ENCODE measurements at regions not wholly inside any gene's neighbourhood (a gene's known extent, or its start where the extent isn't known, plus 50 kb on each side); places are given as distances from the start of the nearest gene placed in this dataset.
"Not testable (repeated sequence)": the region's sequence is repeated elsewhere in the genome, so short reads cannot be mapped to it uniquely, and the experiment has no call there.

DNA sequence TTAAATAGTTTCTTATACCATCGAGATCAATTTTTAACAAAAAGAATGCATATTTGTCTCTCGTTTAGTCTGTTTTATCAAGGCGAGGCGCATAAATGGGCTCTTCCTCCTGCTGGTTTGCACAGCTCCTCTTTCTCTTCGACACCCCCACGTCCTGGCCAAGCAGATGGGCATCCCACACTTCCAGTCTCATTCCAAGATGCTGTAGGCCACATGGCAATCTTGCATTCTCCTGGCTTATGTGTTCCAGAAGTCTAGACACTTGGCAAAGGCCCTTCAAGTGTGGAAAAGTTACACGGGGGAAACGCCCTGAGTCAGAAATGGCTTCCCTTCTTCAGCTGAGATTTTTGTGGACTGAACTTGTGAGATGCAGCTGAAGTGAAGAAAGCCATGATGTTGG lies 447.1 kb downstream of the QKI start:
- no peaks in the 10 kb centered on the region for H3K9me3 ChIP-seq (ENCODE audit: control insufficient read depth, low read length)
- no peak overlapping the region for H3K27ac ChIP-seq (ENCODE audit: low read depth, low read length, severe bottlenecking)
- H3K36me3 ChIP-seq (ENCODE audit: control insufficient read depth, insufficient read depth, low read length), result no peaks in the 10 kb centered on the region
- H3K4me3 ChIP-seq (ENCODE audit: extremely low read depth, insufficient read depth, low read length, poor library complexity, severe bottlenecking), result no peak overlapping the region
- peaks cover 2% of the 10 kb centered on the region for H3K4me1 ChIP-seq (ENCODE audit: control insufficient read depth, insufficient read depth, low read length, poor library complexity, severe bottlenecking)
- 96 to 97% methylated on average over 8 of the region's 8 CpGs for WGBS, 2 experiments (ENCODE audit: insufficient coverage in 2 of 2)

- peaks cover 2% of the 10 kb centered on the region for H3K4me1 ChIP-seq (ENCODE audit: control insufficient read depth, insufficient read depth, low read length, poor library complexity, severe bottlenecking)
- H3K9me3 ChIP-seq (ENCODE audit: control insufficient read depth, low read length), result no peaks in the 10 kb centered on the region
- WGBS, 2 experiments (ENCODE audit: insufficient coverage in 2 of 2), result 69 to 73% methylated on average over 7 to 10 of the region's 12 CpGs
- H3K36me3 ChIP-seq (ENCODE audit: control insufficient read depth, insufficient read depth, low read length), result no peaks in the 10 kb centered on the region
- H3K4me3 ChIP-seq (ENCODE audit: extremely low read depth, insufficient read depth, low read length, poor library complexity, severe bottlenecking), result no peak overlapping the region
- H3K27ac ChIP-seq (ENCODE audit: low read depth, low read length, severe bottlenecking), result peak overlapping the region; percentile 60
Measured at GRCh38 chr6:163860287-163861081, 446.0 kb downstream of the QKI start.

GRCh38 chr6:163858870-163859269 lies 444.4 kb downstream of the QKI start:
- H3K4me3 ChIP-seq (ENCODE audit: extremely low read depth, insufficient read depth, low read length, poor library complexity, severe bottlenecking); H3K27ac ChIP-seq (ENCODE audit: low read depth, low read length, severe bottlenecking); H3K4me1 ChIP-seq (ENCODE audit: control insufficient read depth, insufficient read depth, low read length, poor library complexity, severe bottlenecking); H3K36me3 ChIP-seq (ENCODE audit: control insufficient read depth, insufficient read depth, low read length); H3K9me3 ChIP-seq (ENCODE audit: control insufficient read depth, low read length): not testable (repeated sequence)
- 93 to 96% methylated on average over 3 of the region's 5 CpGs for WGBS, 2 experiments (ENCODE audit: insufficient coverage in 2 of 2)

DNA sequence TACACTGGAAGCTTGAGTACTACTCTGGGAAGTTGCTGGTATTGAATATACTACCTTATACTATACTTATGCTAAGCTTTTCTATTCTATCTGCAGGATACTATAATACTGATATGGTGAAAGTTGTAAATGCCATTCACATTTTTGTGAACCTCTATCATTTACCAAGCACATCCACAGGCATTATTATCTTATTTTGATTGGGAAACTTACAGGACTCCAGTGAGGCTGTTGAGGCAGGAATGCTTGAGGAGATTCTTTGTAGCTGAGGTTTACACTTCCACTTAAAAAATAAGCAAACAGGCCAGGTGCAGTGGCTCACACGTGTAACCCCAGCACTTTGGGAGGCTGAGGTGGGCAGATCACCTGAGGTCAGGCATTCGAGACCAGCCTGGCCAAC lies 442.9 kb downstream of the QKI start:
- no peaks in the 10 kb centered on the region for H3K36me3 ChIP-seq (ENCODE audit: control insufficient read depth, insufficient read depth, low read length)
- peaks cover 2% of the 10 kb centered on the region for H3K4me1 ChIP-seq (ENCODE audit: control insufficient read depth, insufficient read depth, low read length, poor library complexity, severe bottlenecking)
- 80 to 100% methylated on average over 1 to 2 of the region's 2 CpGs for WGBS, 2 experiments (ENCODE audit: insufficient coverage in 2 of 2)
- no peak overlapping the region for H3K4me3 ChIP-seq (ENCODE audit: extremely low read depth, insufficient read depth, low read length, poor library complexity, severe bottlenecking)
- no peaks in the 10 kb centered on the region for H3K9me3 ChIP-seq (ENCODE audit: control insufficient read depth, low read length)
- H3K27ac ChIP-seq (ENCODE audit: low read depth, low read length, severe bottlenecking), result no peak overlapping the region

DNA sequence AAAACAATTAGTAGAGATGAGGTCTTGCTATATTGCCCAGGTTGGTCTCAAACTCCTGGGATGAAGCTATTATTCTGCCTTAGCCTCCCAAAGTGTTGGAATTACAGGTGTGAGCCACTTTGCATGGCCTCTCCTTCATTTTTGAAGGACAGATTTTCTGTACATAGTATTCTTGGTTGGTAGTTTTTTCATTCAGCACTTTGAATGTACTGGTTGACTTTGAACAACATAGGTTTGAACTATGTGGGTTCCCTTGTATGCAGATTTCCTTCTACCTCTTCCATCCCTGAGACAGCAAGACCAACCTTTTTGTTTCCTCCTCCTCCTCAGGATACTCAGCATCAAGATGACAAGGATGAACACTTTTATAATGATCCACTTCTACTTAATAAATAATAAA lies 436.4 kb downstream of the QKI start:
- H3K4me3 ChIP-seq (ENCODE audit: extremely low read depth, insufficient read depth, low read length, poor library complexity, severe bottlenecking), result no peak overlapping the region
- peaks cover 14% of the 10 kb centered on the region for H3K9me3 ChIP-seq (ENCODE audit: control insufficient read depth, low read length)
- no peaks in the 10 kb centered on the region for H3K4me1 ChIP-seq (ENCODE audit: control insufficient read depth, insufficient read depth, low read length, poor library complexity, severe bottlenecking)
- no peaks in the 10 kb centered on the region for H3K36me3 ChIP-seq (ENCODE audit: control insufficient read depth, insufficient read depth, low read length)
- H3K27ac ChIP-seq (ENCODE audit: low read depth, low read length, severe bottlenecking), result no peak overlapping the region

DNA sequence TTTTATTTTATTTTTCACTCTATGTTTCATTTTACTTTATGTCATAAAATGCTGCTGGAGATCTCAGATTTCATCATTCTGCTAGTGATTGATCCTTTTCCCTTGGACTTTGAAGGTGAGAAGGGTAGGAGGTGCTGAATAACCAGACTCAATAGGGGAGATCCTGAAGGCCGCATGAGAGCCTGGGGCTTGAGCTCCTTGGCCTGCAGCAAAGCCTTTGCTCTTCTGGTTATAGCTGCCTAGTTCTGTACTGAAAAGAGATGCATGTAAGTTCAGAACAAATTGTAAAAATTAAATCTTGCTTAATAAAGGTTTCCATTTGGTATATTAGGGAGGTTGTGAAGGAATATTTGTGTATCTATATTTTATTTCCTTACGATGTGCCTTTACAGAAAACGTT lies 430.2 kb downstream of the QKI start:
- Histone ChIP-seq H3K9me3 (ENCODE audit: control insufficient read depth, low read length) (peaks cover 9% of the 10 kb centered on the region), H3K4me1 (ENCODE audit: control insufficient read depth, insufficient read depth, low read length, poor library complexity, severe bottlenecking) (no peaks in the 10 kb centered on the region), H3K27ac (ENCODE audit: low read depth, low read length, severe bottlenecking) (no peak overlapping the region), H3K36me3 (ENCODE audit: control insufficient read depth, insufficient read depth, low read length) (no peaks in the 10 kb centered on the region), H3K4me3 (ENCODE audit: extremely low read depth, insufficient read depth, low read length, poor library complexity, severe bottlenecking) (no peak overlapping the region)
- 64% methylated on average over 3 of the region's 3 CpGs; no CpG with 5 or more reads in 1 of the 2 experiments for WGBS, 2 experiments (ENCODE audit: insufficient coverage in 2 of 2)

DNA sequence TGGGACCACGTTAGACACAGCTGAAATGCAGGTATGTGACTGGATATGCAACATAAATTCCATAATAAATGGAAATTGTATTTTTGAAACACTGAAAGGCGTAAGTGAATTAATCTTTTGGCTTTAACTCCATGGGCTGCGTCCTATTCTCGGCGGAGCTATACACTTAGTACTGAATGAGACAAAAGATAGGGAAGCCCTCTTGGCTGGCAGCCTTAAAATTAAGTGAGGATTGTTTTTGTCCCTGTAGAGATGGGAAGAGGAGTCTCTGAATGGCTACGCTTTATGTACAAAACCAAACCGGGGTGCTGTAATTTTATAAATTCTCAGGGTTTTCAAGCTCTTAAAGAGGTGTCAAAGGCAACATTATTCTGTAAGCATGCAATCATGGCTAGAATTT lies 429.8 kb downstream of the QKI start:
- Histone ChIP-seq H3K4me3 (ENCODE audit: extremely low read depth, insufficient read depth, low read length, poor library complexity, severe bottlenecking) (no peak overlapping the region), H3K9me3 (ENCODE audit: control insufficient read depth, low read length) (peaks cover 9% of the 10 kb centered on the region), H3K4me1 (ENCODE audit: control insufficient read depth, insufficient read depth, low read length, poor library complexity, severe bottlenecking) (no peaks in the 10 kb centered on the region), H3K27ac (ENCODE audit: low read depth, low read length, severe bottlenecking) (no peak overlapping the region), H3K36me3 (ENCODE audit: control insufficient read depth, insufficient read depth, low read length) (no peaks in the 10 kb centered on the region)
- 99 to 100% methylated on average over 4 to 7 of the region's 7 CpGs for WGBS, 2 experiments (ENCODE audit: insufficient coverage in 2 of 2)

DNA sequence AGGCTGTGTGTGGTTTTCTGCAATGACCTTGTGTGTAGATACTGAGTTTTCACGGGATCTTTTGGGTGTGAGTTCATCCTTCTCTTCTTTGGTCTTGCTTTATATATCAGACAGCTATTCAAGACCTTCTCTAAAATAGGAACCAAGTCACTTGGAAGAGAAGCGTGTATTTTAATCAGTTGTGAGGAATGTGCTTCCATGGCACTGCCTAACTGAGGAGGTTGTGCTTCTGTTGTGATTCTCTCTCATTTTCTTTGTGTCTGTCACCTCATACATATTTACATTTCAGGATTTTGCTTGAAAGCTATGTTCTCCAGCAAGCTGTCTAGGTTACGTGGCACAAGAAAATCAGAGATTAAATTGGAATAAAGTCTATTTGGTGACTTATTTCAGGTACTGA lies 428.7 kb downstream of the QKI start:
- H3K4me3 ChIP-seq (ENCODE audit: extremely low read depth, insufficient read depth, low read length, poor library complexity, severe bottlenecking), result no peak overlapping the region
- no peaks in the 10 kb centered on the region for H3K36me3 ChIP-seq (ENCODE audit: control insufficient read depth, insufficient read depth, low read length)
- no peak overlapping the region for H3K27ac ChIP-seq (ENCODE audit: low read depth, low read length, severe bottlenecking)
- no CpG with 5 or more reads among the region's 3 CpGs for WGBS, 2 experiments (ENCODE audit: insufficient coverage in 2 of 2)
- H3K4me1 ChIP-seq (ENCODE audit: control insufficient read depth, insufficient read depth, low read length, poor library complexity, severe bottlenecking), result no peaks in the 10 kb centered on the region
- peaks cover 9% of the 10 kb centered on the region for H3K9me3 ChIP-seq (ENCODE audit: control insufficient read depth, low read length)

DNA sequence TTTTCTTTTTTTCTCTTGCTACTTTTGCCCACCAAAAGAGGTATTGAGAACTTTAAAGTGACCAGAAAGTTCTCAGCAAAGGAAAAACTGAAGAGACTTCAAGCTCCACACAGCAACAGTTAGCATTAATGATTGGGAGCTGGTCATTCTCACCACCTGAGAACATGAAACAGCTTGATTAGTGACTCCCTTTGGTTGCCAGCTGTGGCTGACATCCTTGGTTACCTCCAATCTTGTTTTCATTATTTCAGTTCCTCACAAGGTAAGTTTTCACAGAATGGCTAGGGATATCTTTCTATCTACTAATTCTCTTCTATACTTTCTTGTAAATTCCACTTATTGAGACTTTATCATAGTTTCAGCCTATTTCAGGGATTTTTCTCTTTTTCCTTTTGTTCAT lies 427.9 kb downstream of the QKI start:
- Histone ChIP-seq H3K27ac (ENCODE audit: low read depth, low read length, severe bottlenecking) (no peak overlapping the region), H3K4me3 (ENCODE audit: extremely low read depth, insufficient read depth, low read length, poor library complexity, severe bottlenecking) (no peak overlapping the region), H3K9me3 (ENCODE audit: control insufficient read depth, low read length) (peaks cover 9% of the 10 kb centered on the region), H3K4me1 (ENCODE audit: control insufficient read depth, insufficient read depth, low read length, poor library complexity, severe bottlenecking) (no peaks in the 10 kb centered on the region), H3K36me3 (ENCODE audit: control insufficient read depth, insufficient read depth, low read length) (no peaks in the 10 kb centered on the region)

DNA sequence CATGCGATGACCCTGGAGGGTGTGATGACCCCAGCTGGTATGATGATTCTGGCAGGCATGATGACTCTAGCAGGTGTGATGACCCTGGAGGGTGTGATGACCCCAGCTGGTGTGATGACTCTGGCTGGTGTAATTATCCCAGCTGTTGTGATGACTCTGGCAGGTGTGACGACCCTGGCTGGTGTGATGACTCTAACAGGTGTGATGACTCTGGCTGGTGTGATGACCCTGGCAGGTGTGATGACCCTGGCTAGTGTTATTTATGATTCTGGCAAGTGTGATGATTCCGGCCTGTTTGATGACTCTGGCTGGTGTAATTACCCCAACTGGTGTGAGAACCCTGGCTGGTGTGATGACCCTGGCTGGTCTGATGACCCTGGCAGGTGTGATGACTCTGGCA lies 427.2 kb downstream of the QKI start:
- Histone ChIP-seq H3K4me1 (ENCODE audit: control insufficient read depth, insufficient read depth, low read length, poor library complexity, severe bottlenecking) (no peaks in the 10 kb centered on the region), H3K36me3 (ENCODE audit: control insufficient read depth, insufficient read depth, low read length) (no peaks in the 10 kb centered on the region), H3K4me3 (ENCODE audit: extremely low read depth, insufficient read depth, low read length, poor library complexity, severe bottlenecking) (no peak overlapping the region), H3K9me3 (ENCODE audit: control insufficient read depth, low read length) (peaks cover 9% of the 10 kb centered on the region), H3K27ac (ENCODE audit: low read depth, low read length, severe bottlenecking) (no peak overlapping the region)
- whole genome bisulfite sequencing, 2 experiments (ENCODE audit: insufficient coverage in 2 of 2), result 100% methylated on average over 3 of the region's 3 CpGs

DNA sequence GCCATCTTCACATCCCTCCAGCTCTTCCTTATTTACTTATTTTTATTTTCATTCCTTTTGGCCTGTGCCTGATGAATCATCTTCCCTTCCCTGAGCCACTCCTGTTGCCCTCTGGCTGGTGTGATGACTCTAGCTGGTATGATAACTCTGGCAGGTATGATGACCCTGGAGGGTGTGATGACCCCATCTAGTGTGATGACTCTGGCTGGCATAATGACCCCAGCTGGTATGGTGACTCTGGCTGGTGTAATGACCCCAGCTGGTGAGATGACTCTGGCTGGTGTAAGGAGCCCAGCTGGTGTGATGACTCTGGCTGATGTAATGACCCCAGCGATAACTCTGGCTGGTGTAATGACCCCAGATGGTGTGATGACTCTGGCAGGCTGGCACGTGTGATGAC lies 426.8 kb downstream of the QKI start:
- no peak overlapping the region for H3K4me3 ChIP-seq (ENCODE audit: extremely low read depth, insufficient read depth, low read length, poor library complexity, severe bottlenecking)
- WGBS, 2 experiments (ENCODE audit: insufficient coverage in 2 of 2), result 73 to 100% methylated on average over 1 to 2 of the region's 2 CpGs
- H3K27ac ChIP-seq (ENCODE audit: low read depth, low read length, severe bottlenecking), result no peak overlapping the region
- peaks cover 9% of the 10 kb centered on the region for H3K9me3 ChIP-seq (ENCODE audit: control insufficient read depth, low read length)
- no peaks in the 10 kb centered on the region for H3K36me3 ChIP-seq (ENCODE audit: control insufficient read depth, insufficient read depth, low read length)
- no peaks in the 10 kb centered on the region for H3K4me1 ChIP-seq (ENCODE audit: control insufficient read depth, insufficient read depth, low read length, poor library complexity, severe bottlenecking)

All from mesodermal cell (in vitro differentiated cells).